HUES48 (cell line): ENCODE measurements at regions not wholly inside any gene's neighbourhood (a gene's known extent, or its start where the extent isn't known, plus 50 kb on each side); places are given as distances from the start of the nearest gene placed in this dataset.

Source experiments
- H3K27ac ChIP-seq: one replicate; pipeline ENCODE4 v1.7.0; 2013; ENCODE audit warnings: low read depth, low read length, inconsistent platforms
- H3K27me3 ChIP-seq: 2 replicates; pipeline ENCODE4 v1.6.1; 2013; ENCODE audit warnings: mild to moderate bottlenecking, low read length; ENCODE audit not compliant: control insufficient read depth, insufficient read depth
- H3K36me3 ChIP-seq: 2 replicates; pipeline ENCODE4 v1.6.1; 2013; ENCODE audit warnings: low read length; ENCODE audit not compliant: control insufficient read depth, insufficient read depth
- H3K4me1 ChIP-seq: 2 replicates; pipeline ENCODE4 v1.6.1; 2013; ENCODE audit warnings: mild to moderate bottlenecking, low read length; ENCODE audit not compliant: control insufficient read depth, insufficient read depth
- H3K4me3 ChIP-seq: 2 replicates; pipeline ENCODE4 v1.5.1; 2013; ENCODE audit warnings: mild to moderate bottlenecking, low read depth, low read length
- H3K9ac ChIP-seq: 2 replicates; pipeline ENCODE4 v1.6.1; 2013; ENCODE audit warnings: mild to moderate bottlenecking, low read depth, low read length, moderate library complexity
- H3K9me3 ChIP-seq: 2 replicates; pipeline ENCODE4 v1.6.1; 2013; ENCODE audit warnings: low read length; ENCODE audit not compliant: control insufficient read depth, insufficient read depth

GRCh38 chr2:75790814-75791467 is 80.2 kb upstream of the GCFC2 start:
- no peaks in the 10 kb centered on the region for H3K36me3 ChIP-seq
- H3K27me3 ChIP-seq: no peaks in the 10 kb centered on the region
- H3K27ac ChIP-seq: no peak overlapping the region
- H3K9ac ChIP-seq: no peak overlapping the region
- H3K4me3 ChIP-seq: no peak overlapping the region
- H3K9me3 ChIP-seq: no peaks in the 10 kb centered on the region
- peaks cover 18% of the 10 kb centered on the region for H3K4me1 ChIP-seq

DNA sequence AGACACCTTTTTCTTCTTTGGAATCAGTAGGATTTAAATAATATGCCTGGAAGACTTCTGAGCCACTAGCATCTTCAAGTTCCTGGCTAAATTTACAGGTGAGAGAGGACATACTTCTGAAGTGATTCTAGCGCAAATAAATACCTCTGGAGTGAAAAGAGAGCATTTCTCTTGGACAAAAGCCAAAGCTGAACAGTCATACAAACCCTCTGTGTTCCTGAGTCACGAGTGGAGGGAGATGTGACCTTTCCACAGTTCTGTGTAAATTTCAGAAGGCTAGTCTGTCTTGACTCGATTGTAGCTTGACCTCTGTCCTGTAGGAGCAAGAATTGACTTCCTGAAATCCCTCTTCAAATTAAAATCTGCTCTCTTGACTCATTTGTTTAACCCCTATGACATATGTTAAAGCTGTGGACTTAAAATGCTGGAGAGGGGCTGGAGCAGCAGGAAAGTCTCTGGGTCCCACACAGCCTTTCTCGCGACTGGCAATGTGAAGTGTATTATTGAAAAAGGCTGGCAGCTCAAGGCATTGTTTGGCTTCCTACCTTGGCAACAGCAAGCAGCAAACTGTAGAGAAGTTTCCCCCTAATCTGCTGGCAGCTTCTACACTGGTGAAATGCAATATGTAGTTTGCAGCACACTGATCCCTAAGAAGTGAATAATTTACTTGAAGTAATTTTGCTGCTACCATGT is 79.6 kb upstream of the GCFC2 start:
- Histone ChIP-seq H3K4me3 (no peak overlapping the region), H3K27ac (no peak overlapping the region), H3K9me3 (no peaks in the 10 kb centered on the region), H3K4me1 (peaks cover 18% of the 10 kb centered on the region), H3K36me3 (no peaks in the 10 kb centered on the region), H3K27me3 (no peaks in the 10 kb centered on the region), H3K9ac (no peak overlapping the region)

GRCh38 chr2:75788902-75789301 is 78.2 kb upstream of the GCFC2 start:
- H3K9ac ChIP-seq: no peak overlapping the region
- H3K4me1 ChIP-seq: peaks cover 18% of the 10 kb centered on the region
- no peaks in the 10 kb centered on the region for H3K36me3 ChIP-seq
- no peaks in the 10 kb centered on the region for H3K9me3 ChIP-seq
- H3K27ac ChIP-seq: no peak overlapping the region
- H3K4me3 ChIP-seq: no peak overlapping the region
- H3K27me3 ChIP-seq: no peaks in the 10 kb centered on the region

- Histone ChIP-seq H3K4me3 (no peak overlapping the region), H3K9ac (no peak overlapping the region), H3K4me1 (peaks cover 18% of the 10 kb centered on the region), H3K9me3 (no peaks in the 10 kb centered on the region), H3K36me3 (no peaks in the 10 kb centered on the region), H3K27me3 (no peaks in the 10 kb centered on the region), H3K27ac (no peak overlapping the region)
Measured at GRCh38 chr2:75788154-75788553, 77.4 kb upstream of the GCFC2 start.

DNA sequence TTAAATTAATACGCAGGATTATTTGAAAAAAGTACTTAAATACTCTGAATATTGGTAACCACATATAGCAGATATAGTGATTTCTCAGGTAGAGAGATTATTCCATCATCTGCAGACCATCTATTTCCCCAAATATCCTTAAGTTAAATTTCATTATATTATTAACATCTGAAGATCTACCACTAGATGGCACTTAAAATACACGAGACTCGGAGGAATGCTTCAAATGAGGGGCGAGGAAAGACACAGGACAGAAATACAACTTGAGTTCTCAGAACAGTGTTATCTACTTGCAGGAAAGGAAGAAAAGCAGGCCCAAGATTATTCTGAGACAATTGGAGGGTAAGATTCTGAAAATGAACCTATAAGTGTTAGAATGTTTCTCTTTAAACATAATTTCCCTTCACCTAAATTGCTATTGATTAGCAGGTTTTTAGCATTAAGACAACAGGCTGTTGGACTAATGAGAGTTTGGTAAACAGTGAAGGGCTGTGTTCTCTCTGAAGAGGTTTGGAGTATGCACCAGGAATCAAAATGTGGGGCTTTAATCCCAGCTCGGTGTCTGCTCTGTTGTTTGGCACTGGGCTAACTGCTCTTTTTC is 76.9 kb upstream of the GCFC2 start:
- no peak overlapping the region for H3K9ac ChIP-seq
- no peaks in the 10 kb centered on the region for H3K9me3 ChIP-seq
- no peak overlapping the region for H3K27ac ChIP-seq
- no peaks in the 10 kb centered on the region for H3K27me3 ChIP-seq
- H3K4me3 ChIP-seq: no peak overlapping the region
- peaks cover 18% of the 10 kb centered on the region for H3K4me1 ChIP-seq
- H3K36me3 ChIP-seq: no peaks in the 10 kb centered on the region

DNA sequence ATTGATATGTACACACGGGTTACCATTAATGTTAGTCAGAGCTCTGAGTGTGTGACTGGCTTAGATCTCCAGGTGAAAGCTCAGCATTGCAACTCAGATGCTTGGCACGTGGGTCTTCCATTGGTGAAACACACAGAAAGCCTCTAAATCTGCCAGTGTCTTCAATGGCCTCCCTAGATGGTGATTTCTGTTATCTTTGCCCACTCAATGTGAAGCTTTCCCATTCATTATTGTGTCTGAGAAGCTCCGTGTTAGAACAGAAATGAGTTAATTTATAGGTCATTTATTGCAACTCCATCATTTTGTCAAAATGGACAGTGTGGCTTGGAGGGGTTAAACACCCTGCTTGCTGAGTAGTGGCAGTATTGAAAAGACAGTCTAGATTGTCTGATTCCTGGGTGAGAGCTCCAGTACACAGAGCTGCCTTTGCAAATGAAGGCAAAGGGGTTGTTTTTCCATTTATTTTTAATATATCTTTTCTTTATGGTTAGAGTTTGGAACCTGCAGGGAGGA is 64.7 kb upstream of the GCFC2 start:
- no peak overlapping the region for H3K9ac ChIP-seq
- H3K4me1 ChIP-seq: peaks cover 43% of the 10 kb centered on the region
- H3K4me3 ChIP-seq: no peak overlapping the region
- H3K36me3 ChIP-seq: no peaks in the 10 kb centered on the region
- no peaks in the 10 kb centered on the region for H3K27me3 ChIP-seq
- no peaks in the 10 kb centered on the region for H3K9me3 ChIP-seq
- no peak overlapping the region for H3K27ac ChIP-seq

GRCh38 chr2:75772908-75773630 is 62.4 kb upstream of the GCFC2 start:
- H3K36me3 ChIP-seq: no peaks in the 10 kb centered on the region
- H3K4me1 ChIP-seq: peaks cover 43% of the 10 kb centered on the region
- no peak overlapping the region for H3K9ac ChIP-seq
- peak overlapping the region; percentile 8; the same call in 1 of the 2 replicates for H3K4me3 ChIP-seq
- no peaks in the 10 kb centered on the region for H3K27me3 ChIP-seq
- H3K9me3 ChIP-seq: no peaks in the 10 kb centered on the region
- H3K27ac ChIP-seq: peak overlapping the region; percentile 59

DNA sequence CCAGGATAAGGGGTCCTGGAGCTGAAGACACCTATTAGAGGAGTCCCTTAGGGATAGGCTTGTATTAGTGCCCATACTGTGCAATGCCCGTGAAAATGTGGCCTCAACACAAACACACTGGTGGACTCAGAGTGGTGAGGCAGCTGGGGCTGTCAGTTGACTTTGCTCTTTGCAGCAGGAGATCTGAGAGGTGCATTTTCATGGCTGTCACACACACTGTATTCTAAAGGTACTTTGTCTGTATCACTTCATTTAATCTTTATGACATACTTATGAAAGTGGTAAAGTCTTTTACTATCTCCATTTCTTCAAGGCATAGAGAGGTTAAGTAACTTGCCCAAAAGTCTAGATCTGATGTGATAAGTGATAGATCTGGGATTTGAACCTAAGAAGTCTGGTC is 55.1 kb upstream of the GCFC2 start:
- no peaks in the 10 kb centered on the region for H3K27me3 ChIP-seq
- no peak overlapping the region for H3K9ac ChIP-seq
- no peak overlapping the region for H3K27ac ChIP-seq
- no peaks in the 10 kb centered on the region for H3K4me1 ChIP-seq
- H3K36me3 ChIP-seq: no peaks in the 10 kb centered on the region
- no peaks in the 10 kb centered on the region for H3K9me3 ChIP-seq
- H3K4me3 ChIP-seq: no peak overlapping the region

GRCh38 chr2:75764611-75765010 is 53.9 kb upstream of the GCFC2 start:
- Histone ChIP-seq H3K4me3 (no peak overlapping the region), H3K27ac (no peak overlapping the region), H3K4me1 (no peaks in the 10 kb centered on the region)

More at GRCh38 chr2:75764611-75765010, 53.9 kb upstream of the GCFC2 start:
- no peaks in the 10 kb centered on the region for H3K9me3 ChIP-seq
- H3K9ac ChIP-seq: no peak overlapping the region
- no peaks in the 10 kb centered on the region for H3K27me3 ChIP-seq
- H3K36me3 ChIP-seq: no peaks in the 10 kb centered on the region
